ENCODE measurements at regions not wholly inside any gene's neighbourhood (a gene's known extent, or its start where the extent isn't known, plus 50 kb on each side); places are given as distances from the start of the nearest gene placed in this dataset.

DNA sequence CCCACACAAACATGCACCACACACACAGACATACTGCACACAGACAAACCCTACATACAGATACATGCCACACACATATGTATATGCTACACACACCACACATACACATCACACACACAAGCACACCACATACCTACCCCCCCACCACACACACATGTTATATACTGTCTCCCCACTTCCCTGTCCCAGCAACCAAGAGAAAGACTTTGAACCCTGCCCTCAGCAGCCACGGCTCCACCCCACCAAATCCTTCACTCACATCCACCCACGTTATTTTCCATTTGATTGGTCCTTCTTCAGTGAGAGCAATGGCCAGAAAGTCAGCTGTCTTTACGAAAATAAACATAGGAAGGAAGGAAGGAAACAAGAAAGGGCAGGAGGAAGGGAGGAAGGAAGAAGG is 479.8 kb downstream of the DIRAS2 start:
- in situ Hi-C loops (cut with MboI) (no loop called here), intact Hi-C loops (cut with micrococcal nuclease; ENCODE audit: unreplicated experiment) (no loop called here)
- CTCF ChIA-PET = interaction anchor here (0.6 to 0.7 kb wide), 3 partner anchors 20 to 565 kb away, joined by 3 to 4 read pairs (median 3); no protein-coding TSS in a partner anchor
- ATAC-seq = no peak
- Histone ChIP-seq H3K4me3 (no peak overlapping the region), H3K27me3 (replicated peaks in 1 of 2; ENCODE audit: control insufficient read depth in 2 of 2, insufficient read depth in 2 of 2, low read length in 1 of 2) (no peaks in the 10 kb centered on the region), H3K9me3 (replicated peaks; ENCODE audit: control insufficient read depth, insufficient read depth, low read length) (no peaks in the 10 kb centered on the region), H3K36me3 (ENCODE audit: control insufficient read depth in 2 of 2, insufficient read depth in 2 of 2, low read length in 1 of 2) (no peaks in the 10 kb centered on the region), H3K9ac (ENCODE audit: control insufficient read depth, insufficient read depth, low read length) (no peak overlapping the region), H3K4me2 (ENCODE audit: control insufficient read depth, insufficient read depth) (no peak overlapping the region), H3K27ac (ENCODE audit: control insufficient read depth, insufficient read depth) (no peak overlapping the region), H2AFZ (ENCODE audit: control insufficient read depth, low read depth, low read length) (no peak overlapping the region), H3K4me1 (ENCODE audit: control insufficient read depth, insufficient read depth, low read length) (no peaks in the 10 kb centered on the region), H4K20me1 (ENCODE audit: control insufficient read depth, insufficient read depth) (no peaks in the 10 kb centered on the region), H3K79me2 (ENCODE audit: control insufficient read depth, insufficient read depth, low read length) (no peaks in the 10 kb centered on the region)
- no peak for DNase-seq (ENCODE audit: low read depth, low spot score)
- no peak for TF ChIP-seq MTA2 (IDR thresholded peaks at IDR 0.05; ENCODE audit: low read depth)
- TF ChIP-seq POLR2AphosphoS2 (IDR thresholded peaks at IDR 0.05; ENCODE audit: low read depth, low read length) = no peak
- no peak for TF ChIP-seq MYB (IDR thresholded peaks at IDR 0.05; ENCODE audit: borderline replicate concordance, low read depth, low read length)
- TF ChIP-seq, protein P1, sequence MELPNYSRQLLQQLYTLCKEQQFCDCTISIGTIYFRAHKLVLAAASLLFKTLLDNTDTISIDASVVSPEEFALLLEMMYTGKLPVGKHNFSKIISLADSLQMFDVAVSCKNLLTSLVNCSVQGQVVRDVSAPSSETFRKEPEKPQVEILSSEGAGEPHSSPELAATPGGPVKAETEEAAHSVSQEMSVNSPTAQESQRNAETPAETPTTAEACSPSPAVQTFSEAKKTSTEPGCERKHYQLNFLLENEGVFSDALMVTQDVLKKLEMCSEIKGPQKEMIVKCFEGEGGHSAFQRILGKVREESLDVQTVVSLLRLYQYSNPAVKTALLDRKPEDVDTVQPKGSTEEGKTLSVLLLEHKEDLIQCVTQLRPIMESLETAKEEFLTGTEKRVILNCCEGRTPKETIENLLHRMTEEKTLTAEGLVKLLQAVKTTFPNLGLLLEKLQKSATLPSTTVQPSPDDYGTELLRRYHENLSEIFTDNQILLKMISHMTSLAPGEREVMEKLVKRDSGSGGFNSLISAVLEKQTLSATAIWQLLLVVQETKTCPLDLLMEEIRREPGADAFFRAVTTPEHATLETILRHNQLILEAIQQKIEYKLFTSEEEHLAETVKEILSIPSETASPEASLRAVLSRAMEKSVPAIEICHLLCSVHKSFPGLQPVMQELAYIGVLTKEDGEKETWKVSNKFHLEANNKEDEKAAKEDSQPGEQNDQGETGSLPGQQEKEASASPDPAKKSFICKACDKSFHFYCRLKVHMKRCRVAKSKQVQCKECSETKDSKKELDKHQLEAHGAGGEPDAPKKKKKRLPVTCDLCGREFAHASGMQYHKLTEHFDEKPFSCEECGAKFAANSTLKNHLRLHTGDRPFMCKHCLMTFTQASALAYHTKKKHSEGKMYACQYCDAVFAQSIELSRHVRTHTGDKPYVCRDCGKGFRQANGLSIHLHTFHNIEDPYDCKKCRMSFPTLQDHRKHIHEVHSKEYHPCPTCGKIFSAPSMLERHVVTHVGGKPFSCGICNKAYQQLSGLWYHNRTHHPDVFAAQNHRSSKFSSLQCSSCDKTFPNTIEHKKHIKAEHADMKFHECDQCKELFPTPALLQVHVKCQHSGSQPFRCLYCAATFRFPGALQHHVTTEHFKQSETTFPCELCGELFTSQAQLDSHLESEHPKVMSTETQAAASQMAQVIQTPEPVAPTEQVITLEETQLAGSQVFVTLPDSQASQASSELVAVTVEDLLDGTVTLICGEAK (IDR thresholded peaks at IDR 0.05; ENCODE audit: borderline replicate concordance) = no peak
- no peak for TF ChIP-seq IKZF2 (IDR thresholded peaks at IDR 0.05)
- TF ChIP-seq CHD1 (IDR thresholded peaks at IDR 0.05; ENCODE audit: low read depth, low read length) = no peak
- TF ChIP-seq POLR2A (IDR thresholded peaks at IDR 0.05; ENCODE audit: low read depth, low read length) = no peak
- TF ChIP-seq TCF12 (IDR thresholded peaks at IDR 0.05; ENCODE audit: low read depth, low read length) = no peak
- no peak for TF ChIP-seq MXI1 (IDR thresholded peaks at IDR 0.05; ENCODE audit: low read depth, low read length)
- TF ChIP-seq, protein P2, sequence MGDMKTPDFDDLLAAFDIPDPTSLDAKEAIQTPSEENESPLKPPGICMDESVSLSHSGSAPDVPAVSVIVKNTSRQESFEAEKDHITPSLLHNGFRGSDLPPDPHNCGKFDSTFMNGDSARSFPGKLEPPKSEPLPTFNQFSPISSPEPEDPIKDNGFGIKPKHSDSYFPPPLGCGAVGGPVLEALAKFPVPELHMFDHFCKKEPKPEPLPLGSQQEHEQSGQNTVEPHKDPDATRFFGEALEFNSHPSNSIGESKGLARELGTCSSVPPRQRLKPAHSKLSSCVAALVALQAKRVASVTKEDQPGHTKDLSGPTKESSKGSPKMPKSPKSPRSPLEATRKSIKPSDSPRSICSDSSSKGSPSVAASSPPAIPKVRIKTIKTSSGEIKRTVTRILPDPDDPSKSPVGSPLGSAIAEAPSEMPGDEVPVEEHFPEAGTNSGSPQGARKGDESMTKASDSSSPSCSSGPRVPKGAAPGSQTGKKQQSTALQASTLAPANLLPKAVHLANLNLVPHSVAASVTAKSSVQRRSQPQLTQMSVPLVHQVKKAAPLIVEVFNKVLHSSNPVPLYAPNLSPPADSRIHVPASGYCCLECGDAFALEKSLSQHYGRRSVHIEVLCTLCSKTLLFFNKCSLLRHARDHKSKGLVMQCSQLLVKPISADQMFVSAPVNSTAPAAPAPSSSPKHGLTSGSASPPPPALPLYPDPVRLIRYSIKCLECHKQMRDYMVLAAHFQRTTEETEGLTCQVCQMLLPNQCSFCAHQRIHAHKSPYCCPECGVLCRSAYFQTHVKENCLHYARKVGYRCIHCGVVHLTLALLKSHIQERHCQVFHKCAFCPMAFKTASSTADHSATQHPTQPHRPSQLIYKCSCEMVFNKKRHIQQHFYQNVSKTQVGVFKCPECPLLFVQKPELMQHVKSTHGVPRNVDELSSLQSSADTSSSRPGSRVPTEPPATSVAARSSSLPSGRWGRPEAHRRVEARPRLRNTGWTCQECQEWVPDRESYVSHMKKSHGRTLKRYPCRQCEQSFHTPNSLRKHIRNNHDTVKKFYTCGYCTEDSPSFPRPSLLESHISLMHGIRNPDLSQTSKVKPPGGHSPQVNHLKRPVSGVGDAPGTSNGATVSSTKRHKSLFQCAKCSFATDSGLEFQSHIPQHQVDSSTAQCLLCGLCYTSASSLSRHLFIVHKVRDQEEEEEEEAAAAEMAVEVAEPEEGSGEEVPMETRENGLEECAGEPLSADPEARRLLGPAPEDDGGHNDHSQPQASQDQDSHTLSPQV (IDR thresholded peaks at IDR 0.05) = no peak
- no peak for TF ChIP-seq FOS (IDR thresholded peaks at IDR 0.05; ENCODE audit: borderline replicate concordance, extremely low read depth, insufficient read length)
- TF ChIP-seq NR2C1 (IDR thresholded peaks at IDR 0.05) = no peak
- TF ChIP-seq, protein P3, sequence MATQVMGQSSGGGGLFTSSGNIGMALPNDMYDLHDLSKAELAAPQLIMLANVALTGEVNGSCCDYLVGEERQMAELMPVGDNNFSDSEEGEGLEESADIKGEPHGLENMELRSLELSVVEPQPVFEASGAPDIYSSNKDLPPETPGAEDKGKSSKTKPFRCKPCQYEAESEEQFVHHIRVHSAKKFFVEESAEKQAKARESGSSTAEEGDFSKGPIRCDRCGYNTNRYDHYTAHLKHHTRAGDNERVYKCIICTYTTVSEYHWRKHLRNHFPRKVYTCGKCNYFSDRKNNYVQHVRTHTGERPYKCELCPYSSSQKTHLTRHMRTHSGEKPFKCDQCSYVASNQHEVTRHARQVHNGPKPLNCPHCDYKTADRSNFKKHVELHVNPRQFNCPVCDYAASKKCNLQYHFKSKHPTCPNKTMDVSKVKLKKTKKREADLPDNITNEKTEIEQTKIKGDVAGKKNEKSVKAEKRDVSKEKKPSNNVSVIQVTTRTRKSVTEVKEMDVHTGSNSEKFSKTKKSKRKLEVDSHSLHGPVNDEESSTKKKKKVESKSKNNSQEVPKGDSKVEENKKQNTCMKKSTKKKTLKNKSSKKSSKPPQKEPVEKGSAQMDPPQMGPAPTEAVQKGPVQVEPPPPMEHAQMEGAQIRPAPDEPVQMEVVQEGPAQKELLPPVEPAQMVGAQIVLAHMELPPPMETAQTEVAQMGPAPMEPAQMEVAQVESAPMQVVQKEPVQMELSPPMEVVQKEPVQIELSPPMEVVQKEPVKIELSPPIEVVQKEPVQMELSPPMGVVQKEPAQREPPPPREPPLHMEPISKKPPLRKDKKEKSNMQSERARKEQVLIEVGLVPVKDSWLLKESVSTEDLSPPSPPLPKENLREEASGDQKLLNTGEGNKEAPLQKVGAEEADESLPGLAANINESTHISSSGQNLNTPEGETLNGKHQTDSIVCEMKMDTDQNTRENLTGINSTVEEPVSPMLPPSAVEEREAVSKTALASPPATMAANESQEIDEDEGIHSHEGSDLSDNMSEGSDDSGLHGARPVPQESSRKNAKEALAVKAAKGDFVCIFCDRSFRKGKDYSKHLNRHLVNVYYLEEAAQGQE (IDR thresholded peaks at IDR 0.05; ENCODE audit: low read depth, low read length) = no peak
- no peak for TF ChIP-seq EZH2 (IDR thresholded peaks at IDR 0.05; ENCODE audit: borderline replicate concordance, control insufficient read depth, low read depth, low read length)
- RAD21 ChIA-PET (ENCODE audit: unreplicated experiment) = no interaction called here
- no TSS peak for BruUV-seq (replicated peaks)
- FAIRE-seq = no peak
- SMC1A ChIA-PET (ENCODE audit: uncharacterized antibody, unreplicated experiment) = interaction anchor here (0.7 kb wide), 1 partner anchor 19 kb away, joined by 3 read pairs; no protein-coding TSS in a partner anchor
- POLR2A ChIA-PET = no interaction called here
- 7% methylated on average over 3 of the region's 3 CpGs for WGBS (ENCODE audit: insufficient coverage, insufficient replicate concordance, low lambda C conversion rate, missing lambda C conversion rate)
